Smooth muscle cell of the brain vasculature (primary cell): ENCODE measurements at regions not wholly inside any gene's neighbourhood (a gene's known extent, or its start where the extent isn't known, plus 50 kb on each side); places are given as distances from the start of the nearest gene placed in this dataset.

Source experiments
- DNase-seq: peaks from one replicate; pipeline ENCODE4 v3.0.0-alpha.2; 2012; ENCODE audit warnings: low read depth, low spot score

GRCh38 chr18:22670914-22671313 is 253.2 kb upstream of the CTAGE1 start:
- DNase-seq, result no peak

DNA sequence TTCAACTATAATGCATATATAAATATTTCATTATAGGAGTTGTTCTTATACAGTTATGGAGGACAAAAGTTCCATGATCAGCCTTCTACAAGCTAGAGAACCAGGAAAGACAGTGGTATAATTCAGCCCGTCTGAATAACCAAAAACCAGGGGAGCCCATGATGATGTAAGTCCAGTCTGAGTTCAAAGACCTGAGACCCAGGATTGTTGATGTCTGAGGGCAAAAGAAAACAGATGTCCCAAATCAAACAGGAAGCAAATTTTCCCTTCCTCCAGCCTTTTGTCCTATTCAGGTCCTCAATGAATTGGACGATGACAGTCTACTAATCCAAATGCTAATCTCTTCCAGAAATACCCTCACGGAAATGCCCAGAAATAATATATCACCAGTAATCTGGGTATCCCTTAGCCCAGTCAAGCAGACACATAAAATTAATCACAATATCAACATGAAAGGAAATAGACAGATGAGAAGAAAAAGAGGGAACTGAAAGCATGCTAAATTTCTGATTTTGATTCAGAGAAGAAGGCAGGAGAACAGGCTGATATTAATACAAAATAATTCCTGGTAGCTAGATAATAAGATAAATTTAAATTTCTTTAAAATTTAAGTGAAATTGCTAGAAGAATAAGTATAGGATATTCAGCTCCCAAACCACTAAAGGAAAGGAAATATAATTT is 255.6 kb upstream of the CTAGE1 start:
- no peak for DNase-seq

DNA sequence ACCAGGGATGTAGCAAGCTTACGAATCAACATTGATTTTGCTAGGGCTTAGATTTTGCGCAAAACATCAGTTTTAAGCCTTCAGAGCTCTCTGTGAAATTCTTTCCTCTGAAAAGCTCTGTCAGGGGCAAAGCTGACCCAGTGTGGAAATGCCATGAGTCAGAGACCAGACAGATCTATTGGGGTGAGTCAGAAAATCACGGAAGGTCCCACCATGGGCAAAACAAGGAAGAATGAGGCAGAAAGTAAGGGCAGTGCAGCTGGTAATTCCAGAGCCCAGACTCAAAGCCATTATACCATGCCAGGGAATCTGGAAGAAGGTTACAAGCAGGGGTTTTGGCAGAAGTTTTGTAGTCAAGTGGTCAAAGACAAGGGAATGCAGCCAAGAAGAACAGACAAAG is 256.6 kb upstream of the CTAGE1 start:
- DNase-seq, result peak; percentile 77

DNA sequence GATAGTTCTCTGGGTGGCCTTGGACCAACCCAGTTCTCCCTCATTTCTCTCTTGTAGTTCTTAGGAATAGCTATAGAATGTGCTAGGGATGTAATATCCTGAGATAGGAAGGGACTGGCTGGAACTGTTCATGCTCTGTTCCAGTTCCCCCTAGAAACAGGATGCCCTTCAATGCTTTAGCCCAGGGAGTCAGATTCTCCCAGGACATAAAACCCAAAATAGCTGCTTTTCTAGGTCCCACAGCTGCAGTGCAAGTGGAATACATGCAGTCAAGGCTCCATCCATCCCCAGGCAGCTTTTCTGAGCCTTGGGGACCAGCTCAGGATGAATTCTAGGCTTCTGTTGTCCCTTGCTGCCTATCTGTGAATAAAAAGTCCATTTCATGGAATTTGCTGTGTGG is 257.3 kb upstream of the CTAGE1 start:
- no peak for DNase-seq

GRCh38 chr18:22676423-22676822 is 256.7 kb upstream of the RBBP8 start:
- no peak for DNase-seq

- no peak for DNase-seq
Measured at GRCh38 chr18:22678486-22678885, 254.6 kb upstream of the RBBP8 start.

DNA sequence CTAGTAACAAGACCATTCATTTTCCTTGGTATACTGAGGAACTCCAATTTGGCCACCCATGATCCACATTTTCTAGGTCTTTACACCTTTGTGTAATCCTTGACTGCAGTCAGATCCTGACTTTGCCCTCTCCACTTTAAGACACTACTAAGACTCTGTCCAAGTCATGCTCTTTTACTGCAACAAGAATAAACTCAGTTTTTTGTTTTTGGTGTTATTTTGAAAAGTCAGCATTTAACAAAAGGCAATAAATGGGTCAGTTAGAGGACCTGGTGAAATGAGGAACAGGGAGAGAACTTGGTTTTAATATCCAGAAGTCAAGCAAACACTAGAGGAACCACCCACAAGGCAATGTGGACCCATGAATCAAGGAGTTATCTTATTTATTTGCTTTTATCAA is 252.2 kb upstream of the RBBP8 start:
- no peak for DNase-seq

DNA sequence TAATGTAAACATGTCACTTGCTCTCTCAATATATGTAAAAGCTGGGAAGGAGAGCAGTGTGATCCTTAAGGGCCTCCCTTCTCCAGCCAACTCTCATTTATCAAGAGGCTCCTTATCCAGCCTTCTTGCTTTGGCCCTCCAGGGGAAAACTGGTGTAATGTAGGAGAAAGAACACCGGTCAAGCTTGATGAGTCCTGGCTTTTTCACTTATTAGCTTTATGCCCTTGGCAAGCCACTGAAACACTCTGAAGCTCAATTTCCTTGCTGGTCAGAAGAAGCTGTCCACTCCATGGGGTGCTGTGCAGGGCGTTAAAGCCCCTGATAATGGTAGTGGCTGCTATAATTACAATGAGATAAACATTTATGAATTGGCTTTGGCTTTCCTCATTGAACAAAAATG is 251.2 kb upstream of the RBBP8 start:
- DNase-seq, result no peak

DNA sequence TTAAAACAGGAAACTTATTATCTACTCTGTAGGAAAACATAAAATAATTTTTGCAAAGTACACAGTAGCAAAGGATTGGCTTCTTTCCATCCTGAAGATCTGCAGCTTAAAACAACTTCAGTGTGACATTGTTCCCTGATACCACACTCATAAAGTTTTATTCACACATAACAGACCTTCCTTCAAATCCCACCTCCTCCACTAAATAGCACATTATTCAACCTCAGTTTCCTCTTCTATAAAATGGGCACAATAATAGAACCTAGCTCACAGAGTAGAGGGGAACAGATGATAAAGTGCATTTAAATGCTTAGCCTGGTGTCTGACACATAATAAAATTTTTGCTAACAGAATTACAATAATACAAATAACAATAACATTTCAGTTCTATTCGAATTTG is 250.4 kb upstream of the RBBP8 start:
- DNase-seq, result no peak

DNA sequence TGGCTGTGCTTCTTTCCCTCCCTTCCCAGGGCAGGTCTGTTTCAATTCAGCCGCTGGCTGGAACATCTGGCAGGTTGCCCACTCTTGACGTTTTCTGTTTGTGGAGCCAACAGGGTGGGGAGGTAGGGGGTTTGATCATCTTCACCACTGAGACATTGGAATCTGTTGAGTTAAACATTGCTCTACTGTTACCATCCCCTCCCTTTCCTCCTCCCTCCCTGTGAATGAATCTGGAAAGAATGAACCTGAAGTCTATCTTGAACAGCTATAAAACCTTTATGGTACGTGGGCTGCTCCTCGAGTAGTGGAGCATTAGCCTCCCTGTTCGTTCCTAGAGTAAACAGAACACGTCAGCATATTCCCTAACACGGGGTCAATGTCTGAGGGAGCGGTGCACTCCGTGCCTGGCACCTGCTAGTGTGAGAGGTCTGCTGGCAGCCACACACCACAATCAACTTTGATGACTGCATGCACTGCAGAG is 249.9 kb upstream of the RBBP8 start:
- DNase-seq, result peak; percentile 76

- DNase-seq, result no peak
Measured at GRCh38 chr18:22683786-22684185, 249.3 kb upstream of the RBBP8 start.

- DNase-seq, result no peak
Measured at GRCh38 chr18:22684268-22684667, 248.9 kb upstream of the RBBP8 start.

GRCh38 chr18:22685788-22686187 is 247.3 kb upstream of the RBBP8 start:
- DNase-seq, result no peak

GRCh38 chr18:22687892-22688680 is 245.0 kb upstream of the RBBP8 start:
- no peak for DNase-seq

DNA sequence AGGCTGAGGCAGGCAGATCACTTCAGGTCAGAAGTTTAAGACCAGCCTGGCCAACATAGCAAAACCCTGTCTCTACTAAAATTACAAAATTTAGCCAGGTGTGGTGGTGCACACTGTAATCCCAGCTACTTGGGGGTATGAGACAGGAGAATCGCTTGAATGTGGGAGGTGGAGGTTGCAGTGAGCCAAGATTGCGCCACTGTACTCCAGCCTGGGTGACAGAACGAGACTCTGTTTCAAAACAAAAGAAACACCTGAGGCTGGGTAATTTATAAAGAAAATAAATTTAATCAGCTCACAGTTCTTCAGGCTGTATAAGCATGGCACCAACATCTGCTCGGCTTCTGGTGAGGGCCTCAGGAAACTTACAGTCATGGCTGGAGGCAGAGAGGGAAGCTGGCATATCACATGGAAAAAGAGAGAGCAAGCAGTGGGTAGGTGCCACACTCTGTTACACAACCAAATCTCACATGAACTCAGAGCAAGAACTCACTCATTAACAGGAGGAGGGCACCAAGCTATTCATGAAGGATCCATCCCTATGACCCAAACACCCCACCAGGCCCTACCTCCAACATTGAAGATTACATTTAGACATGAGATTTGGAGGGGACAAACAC is 244.1 kb upstream of the RBBP8 start:
- no peak for DNase-seq

GRCh38 chr18:22689712-22690111 is 243.4 kb upstream of the RBBP8 start:
- DNase-seq, result no peak

- DNase-seq, result no peak
Measured at GRCh38 chr18:22690556-22690955, 242.6 kb upstream of the RBBP8 start.

GRCh38 chr18:22691946-22692710 is 241.0 kb upstream of the RBBP8 start:
- peak; percentile 28 for DNase-seq

DNA sequence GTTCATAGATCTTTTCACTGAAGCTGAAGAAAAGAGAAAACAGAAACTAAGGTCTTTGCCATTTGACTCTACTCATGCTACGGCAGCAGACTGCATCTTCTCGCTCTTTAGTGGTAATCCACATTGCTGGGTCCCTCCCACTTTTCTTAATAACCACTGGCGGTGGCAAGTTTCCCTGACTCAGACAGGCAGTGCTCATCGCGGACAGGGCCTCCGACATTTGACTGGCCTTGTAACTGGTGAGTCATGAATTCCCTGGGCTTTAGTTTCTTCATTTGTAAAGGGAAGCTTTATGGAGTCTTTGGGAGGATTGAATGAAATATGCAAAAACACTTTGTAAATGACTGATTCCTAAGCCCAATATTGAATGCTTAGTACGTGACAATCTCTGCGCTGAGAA is 238.2 kb upstream of the RBBP8 start:
- DNase-seq, result peak; percentile 65

- DNase-seq, result no peak
Measured at GRCh38 chr18:22695674-22696073, 237.5 kb upstream of the RBBP8 start.

GRCh38 chr18:22697561-22697960 is 235.6 kb upstream of the RBBP8 start:
- DNase-seq, result no peak

- no peak for DNase-seq
Measured at GRCh38 chr18:22698711-22699110, 234.4 kb upstream of the RBBP8 start.
